Inflammatory macrophage (primary cell): ENCODE measurements at regions not wholly inside any gene's neighbourhood (a gene's known extent, or its start where the extent isn't known, plus 50 kb on each side); places are given as distances from the start of the nearest gene placed in this dataset.

Experiments used
- DNase-seq, 2 donors: peaks; one replicate each; pipeline ENCODE4 v3.0.0-alpha.2; 2020 to 2022

DNA sequence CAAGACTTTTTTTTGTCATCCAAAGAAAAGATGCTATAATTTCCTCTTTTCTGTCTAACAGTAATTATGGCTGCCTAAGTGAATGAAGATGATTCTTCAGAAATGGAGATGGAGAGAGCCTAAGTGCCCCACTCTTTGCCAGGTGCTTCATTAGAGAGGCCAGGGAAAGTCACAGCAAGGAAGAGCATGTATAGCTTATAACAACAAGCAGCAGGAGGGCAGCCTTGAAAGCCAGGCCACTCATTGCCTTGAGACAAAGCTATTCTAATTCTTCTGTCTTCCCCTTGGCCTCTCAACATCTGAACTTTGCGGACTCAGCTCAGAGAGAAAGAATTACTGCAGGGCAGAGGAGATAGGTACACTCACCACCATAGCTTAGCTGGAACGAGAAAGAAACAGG lies 112.0 kb upstream of the ZNF366 start:
- no peak for DNase-seq

DNA sequence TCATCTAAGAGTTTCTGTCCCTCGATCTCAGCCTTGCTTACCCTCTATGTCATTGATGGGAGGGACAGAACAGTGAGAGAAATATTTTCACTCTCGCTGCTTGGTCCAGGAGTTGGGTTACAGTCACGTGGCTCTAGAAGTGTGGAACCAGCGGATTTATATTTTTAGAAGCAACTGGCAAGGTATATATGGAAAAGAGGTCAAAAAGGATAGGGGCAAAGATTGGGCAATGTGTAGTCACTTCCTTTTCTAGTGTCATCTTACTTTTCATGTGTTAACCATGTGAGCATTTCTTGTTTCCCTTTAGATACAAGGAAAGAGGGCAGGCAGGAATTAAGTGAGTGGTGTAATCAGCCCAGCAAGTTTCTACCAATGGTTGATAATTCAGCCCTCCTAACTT lies 111.5 kb upstream of the ZNF366 start:
- peak; percentile 37 to 58 for DNase-seq

DNA sequence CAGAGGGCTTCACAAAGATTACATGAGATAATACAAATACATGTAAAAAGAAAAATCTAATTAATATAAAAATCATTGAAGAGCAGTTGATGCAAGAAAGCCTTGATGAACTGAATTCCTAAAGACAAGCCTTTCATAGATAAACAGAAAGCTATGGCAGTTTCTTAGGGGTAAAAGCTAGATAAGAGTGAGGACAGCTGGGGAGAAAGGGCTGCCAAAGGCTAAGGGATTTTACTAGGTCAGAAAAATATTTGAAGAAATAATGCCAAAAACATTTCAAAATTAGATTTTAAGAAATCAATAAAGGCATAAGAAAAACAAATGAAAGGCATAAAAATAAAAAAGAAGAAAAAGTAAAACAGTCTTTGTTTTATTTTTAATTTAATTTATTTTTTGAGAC lies 107.9 kb upstream of the ZNF366 start:
- DNase-seq = no peak

DNA sequence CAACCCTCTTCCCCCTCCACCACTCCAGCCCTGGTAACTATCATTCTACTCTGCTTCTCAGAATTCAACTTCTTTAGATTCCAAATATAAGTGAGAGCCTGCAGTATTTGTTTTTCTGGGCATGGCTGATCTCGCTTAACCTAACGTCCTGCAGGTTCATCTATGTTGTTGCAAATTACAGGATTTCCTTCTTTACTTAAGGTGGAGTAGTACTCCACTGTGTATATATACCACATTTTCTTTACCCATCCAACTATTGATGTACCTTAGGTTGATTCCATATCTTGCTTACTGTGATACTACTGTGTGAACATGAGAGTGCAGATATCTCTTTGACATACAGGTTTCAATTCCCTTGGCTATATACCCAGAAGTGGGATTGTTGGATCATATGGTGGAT lies 106.3 kb upstream of the ZNF366 start:
- DNase-seq = peak in 1 of 2 donors; percentile 7

DNA sequence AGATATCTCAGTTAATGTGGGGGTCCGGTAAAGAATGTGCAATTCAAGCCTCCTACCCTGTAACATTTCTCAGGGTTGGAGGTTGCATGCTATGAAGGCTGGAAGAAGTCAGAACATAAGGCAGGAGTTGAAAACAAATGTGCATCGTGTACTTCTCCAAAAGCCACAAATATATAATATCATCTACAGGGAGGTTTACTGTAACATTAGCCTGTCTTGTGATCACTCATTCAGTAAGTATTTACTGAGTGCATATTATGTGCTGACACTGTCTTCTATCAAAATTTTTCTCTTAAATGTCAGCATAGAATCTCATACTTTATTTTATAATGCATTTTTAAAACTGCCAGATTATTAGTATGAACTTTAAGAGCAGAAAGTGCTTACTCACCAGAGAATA lies 105.6 kb upstream of the ZNF366 start:
- DNase-seq = no peak

DNA sequence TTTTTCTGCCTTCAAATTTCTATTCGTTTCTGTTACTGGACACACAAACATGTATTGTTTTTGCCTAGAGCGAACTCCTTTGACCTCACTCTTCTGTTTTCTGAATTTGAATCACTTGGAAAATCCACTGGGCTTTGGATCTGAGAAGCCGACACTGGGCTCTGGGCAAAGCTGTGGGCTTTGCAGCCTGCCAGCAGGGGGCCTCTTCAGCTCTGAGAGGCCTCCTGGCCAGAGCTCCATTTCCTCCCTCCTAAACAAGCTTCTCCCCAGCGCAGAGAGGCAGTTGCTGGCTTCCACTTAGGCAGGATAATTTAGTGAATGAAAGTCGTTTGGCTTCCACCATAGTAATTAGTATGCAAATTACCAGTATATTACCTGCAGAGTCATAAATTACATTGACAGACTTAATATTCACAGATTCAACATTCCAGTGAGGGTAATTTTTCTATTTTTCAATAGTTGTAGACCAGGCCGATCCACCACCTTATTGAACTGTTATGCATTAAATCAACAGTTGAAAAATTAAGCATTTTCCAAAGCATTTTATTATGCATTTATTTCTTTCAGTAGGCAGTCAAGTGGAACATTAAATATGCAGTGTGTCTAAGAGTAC lies 104.0 kb upstream of the ZNF366 start:
- DNase-seq = peak; percentile 72 to 82

DNA sequence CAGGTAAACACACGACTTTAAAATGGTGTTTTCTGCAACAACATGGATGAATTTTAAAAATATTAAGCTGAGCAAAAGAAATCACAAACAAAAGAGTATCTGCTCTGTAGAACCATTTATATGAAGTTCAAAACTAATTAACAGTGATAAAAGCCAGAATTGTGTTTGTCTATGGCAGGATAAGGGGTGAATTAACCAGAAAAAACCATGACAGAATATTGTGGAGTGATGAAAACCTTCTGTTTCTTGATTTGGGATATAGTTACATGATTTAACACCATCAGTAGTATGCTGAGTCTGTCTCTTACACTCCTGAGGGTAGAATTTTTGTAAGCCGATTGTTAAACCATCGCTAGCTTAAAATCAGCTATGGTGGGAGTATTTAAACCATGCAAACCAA lies 101.7 kb upstream of the ZNF366 start:
- DNase-seq = no peak

DNA sequence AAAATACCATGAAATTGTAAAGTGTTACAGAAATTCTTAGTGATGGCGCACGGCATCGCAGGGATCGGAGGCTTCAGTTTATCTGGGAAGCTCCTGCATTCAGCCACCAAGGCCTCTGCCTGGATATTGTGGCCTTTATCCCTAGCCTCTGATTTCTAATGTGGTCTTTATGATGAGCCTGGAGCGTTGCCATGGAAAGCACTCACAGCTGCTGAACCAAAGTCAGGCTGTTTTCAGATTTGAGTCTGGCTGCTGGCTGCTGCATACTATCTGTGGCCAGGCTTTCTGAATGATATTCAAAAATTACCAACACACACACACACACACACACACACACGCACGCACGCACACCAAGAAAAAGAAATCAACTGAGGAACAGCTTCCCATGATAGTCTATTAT lies 101.1 kb upstream of the ZNF366 start:
- DNase-seq = no peak

DNA sequence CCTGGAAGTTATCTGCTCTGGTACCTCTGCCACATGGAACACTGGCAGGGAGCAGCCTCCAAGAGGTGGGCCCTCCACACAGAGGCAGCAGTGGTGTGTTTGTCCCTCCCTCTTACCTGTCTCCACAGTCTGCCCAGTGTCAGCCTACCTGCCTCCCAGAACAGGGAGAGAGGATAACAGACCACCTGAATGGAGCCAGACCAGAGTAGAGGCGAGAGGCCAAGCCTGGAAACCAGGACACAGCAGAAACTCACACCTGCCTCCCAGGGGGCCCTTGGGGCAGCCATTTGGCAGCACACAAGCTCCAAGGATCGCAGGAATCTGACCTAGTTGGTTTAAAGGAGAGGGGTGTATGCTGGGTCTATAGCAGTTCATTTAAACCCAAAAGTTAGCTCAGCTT lies 100.2 kb upstream of the ZNF366 start:
- DNase-seq = no peak

DNA sequence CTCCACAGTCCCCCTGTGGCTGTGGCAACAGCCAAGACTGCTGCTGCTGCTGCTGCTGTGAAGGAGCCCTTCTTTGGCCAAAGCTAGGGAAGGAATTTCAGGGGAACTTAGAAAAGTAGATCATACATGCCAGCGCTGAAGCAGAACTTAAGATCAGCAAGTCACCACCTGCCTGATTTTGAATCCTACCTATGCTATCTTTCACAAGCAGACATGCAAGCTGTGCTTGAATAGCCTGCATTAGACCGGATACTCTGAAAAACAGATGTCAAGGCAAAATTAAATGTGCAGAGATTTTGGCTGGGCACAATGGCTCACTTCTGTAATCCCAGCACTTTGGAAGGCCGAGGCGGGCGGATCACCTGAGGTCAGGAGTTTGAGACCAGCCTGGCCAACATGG lies 99.3 kb upstream of the ZNF366 start:
- no peak for DNase-seq

DNA sequence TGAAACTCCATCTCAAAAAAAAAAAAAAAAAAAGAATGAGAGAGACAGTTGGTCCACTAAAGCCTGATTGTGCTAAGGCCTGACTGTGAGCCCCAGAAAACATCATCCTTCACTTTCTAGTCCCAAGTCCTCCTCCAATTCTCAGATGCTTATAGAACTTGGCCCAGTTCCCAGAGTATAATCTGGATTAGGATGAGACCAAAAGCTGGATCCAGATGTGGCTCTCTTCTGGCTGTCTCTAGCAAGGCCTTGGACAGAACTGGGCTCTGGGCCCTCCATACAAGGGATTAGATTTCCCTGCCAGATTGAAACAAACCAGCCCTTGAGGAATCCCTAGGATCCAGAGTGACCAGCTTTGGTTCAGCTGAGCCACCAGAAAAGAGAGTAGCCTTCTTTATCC lies 98.4 kb upstream of the ZNF366 start:
- DNase-seq = no peak

DNA sequence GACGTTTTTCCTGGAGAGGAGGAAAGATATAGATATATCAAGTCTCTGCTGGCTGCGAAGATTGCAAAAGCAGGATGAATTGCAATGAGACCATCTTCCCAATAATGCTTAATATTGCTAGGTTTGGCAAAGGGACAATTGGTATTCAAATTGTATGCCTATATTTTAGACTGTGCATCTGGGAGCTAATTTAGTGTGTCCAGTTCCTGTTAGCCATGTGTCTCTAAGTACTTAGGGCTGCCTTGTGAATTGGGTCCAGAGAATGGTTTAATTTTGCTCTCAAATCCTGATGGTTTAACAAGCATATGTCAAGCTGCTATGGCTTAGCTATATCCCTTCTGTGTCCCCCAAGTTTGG lies 97.6 kb upstream of the ZNF366 start:
- no peak for DNase-seq

DNA sequence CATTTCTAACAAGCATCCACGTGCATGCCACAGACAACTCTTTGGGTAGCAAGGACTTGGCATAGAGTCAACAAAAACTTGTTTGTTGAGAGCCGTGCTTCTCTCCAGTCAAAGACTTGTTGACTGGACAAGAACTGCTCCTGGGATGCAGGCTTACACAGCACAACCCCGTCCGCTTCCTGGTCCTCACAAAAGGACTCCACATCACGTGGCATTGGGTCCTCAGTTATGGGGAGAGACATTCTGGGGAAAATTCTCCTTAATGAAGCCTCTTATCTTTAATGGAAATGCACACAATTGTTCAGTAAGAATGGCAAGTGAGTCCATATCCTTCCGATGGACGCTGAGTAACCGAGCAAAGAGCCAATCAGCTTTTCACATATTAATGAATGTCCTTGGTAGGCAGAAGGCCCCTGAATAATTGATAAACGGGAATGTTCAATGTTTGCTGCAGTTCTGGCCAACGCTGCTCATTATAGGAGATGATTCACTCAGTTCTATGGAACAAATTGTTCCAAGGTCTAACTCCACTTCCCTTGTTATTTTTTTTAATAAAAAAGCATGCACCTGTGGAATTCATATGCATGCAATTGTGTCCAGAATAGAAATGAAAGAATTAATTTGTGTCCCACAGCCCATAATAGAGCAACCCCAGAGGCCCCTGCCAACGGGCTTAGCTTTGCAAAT lies 97.0 kb upstream of the ZNF366 start:
- no peak for DNase-seq

DNA sequence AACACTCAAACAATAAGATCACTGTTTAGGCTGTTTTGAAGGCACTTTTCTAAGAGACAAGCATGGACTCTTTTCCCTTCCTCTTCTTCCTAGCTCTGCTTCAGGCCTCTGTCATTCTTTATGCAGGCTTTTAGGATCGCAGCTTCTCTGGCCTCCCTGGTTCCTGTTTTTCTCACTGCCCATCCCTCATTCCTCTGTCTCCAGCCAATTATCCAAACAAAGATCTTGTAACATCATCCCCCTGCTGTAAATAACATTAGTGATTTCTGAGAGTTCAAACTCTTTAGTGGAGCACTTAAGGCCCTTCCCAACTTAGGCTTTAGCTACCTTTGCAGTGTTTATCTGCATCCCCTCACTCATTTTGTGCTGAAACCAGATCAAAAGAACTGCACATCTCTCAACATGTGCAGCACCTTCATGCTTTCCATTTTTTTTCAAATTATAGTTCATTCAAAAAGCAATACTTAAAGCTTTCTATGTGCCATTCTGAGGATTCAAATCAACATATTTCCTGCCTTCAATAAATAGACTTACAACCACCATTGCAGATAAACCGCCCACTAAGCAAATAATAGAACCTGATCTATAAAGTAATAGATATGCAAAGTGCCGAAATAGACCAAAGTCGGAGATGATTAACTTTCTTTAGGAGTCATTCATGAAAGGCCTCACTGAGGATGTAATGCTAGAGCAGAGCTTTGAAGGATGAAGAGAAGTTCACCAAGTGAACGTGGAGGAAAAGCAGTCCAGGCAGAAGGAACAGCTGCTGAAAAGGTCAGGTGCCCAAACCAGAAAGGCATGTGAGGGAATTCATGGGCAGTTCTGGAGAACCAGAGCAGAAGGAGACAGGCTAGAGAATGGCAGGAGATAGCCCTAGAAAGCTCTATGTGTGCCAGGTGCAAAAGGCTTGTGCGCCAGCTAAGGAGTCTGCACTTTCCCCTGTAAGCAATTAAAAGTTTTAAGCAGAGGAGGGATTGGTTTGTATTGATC lies 95.8 kb upstream of the ZNF366 start:
- DNase-seq = no peak

DNA sequence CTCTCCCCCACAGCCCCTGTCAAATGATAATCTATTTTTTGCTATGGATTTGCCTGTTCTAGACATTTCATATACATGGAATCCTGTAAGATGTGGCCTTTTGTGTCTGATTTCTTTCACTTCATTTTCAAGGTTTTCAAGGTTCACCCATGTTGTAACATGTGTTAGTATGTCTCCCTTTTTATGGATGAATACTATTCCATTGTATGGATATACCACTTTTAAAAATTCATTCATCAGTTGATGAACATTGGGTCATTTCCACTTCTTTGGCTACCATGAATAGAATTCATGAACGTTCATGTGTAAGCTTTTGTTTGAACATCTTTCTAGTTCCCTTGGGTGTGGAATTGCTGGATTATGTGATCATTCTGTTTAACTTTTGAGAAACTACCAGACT lies 94.7 kb upstream of the ZNF366 start:
- DNase-seq = no peak

DNA sequence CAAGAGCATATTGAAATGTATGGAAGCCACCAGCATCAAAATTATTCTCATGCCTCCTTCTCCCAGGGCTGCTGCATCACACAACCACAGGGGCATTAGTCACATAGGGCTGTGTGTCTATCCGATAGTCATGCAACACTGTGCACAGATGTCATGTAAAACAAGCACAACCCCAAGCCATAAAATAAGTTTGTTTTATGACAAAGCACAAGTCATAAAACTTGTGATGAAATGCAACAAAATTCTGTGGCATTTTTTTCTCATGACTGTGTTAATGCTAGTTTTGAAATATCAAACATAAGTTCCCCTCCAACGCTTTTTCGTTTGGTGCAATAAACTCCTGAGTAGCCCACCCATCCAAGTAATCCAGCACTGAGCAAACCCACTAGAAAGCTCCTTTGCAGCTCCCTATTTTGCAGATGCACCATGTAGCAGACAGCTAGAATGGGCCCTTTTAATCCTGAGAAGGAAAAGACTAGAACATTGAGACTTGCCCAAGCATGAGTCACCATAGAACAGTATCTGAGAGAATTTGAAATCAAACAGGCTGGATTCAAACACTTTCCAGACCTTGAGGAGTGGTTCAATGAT lies 93.3 kb upstream of the ZNF366 start:
- DNase-seq = peak; percentile 89 to 92

DNA sequence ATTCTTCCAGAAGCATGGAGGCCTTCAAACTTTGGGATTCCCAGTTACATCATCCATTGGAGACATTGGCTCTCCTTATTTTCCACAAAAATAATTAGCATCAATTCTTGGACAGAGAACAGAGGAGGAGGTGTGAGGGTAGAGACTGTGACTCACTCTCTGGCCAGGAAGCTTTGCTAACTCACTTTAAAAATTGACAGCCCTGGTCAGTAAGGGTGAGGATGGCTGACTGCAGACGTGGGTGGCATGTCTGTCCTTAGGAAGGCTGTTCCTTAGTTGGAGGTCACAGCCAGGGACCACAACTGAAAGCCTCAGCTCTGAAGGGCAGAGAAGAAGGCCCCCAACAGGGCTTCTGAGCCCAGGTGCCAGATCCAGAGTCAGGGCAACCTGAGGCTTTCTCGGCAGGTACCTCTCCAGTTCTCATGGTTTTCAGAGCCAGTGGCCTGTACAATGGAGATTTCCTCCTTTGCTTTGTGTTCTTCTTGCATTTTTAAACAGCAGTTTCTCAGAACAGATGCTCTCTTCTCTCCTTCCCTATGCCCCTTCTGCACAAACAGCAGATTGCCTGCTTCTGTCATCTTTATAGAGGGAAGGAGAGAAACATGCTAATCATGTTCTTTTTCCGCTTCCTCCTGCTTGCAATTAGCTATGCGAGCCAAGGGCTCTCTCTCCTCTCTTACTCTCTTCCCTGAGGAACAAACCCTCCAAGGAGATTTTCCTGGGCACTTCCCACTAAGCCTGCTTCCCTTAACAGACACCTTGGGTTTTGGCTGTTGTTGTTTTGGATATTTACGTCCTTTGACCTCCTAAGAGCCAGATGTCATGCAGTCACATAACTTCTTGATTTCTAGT lies 92.5 kb upstream of the ZNF366 start:
- DNase-seq = peak; percentile 34 to 72

DNA sequence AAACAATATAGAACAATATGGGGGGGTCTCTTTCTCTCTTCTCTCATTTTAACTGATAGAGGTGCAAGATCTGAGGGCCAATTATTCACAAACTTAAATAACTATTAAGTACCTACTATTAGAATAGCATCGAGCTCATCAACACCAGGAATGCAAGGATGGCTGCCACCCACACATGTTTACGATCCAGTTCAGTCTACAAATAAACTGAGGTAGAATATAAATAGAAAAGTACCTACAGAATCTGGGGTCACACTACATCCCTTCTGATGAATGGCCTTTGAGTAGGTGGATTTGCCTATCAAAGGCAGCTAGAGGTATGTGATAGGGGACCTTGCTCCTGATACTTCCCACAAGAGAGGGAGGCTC lies 91.8 kb upstream of the ZNF366 start:
- DNase-seq = no peak

DNA sequence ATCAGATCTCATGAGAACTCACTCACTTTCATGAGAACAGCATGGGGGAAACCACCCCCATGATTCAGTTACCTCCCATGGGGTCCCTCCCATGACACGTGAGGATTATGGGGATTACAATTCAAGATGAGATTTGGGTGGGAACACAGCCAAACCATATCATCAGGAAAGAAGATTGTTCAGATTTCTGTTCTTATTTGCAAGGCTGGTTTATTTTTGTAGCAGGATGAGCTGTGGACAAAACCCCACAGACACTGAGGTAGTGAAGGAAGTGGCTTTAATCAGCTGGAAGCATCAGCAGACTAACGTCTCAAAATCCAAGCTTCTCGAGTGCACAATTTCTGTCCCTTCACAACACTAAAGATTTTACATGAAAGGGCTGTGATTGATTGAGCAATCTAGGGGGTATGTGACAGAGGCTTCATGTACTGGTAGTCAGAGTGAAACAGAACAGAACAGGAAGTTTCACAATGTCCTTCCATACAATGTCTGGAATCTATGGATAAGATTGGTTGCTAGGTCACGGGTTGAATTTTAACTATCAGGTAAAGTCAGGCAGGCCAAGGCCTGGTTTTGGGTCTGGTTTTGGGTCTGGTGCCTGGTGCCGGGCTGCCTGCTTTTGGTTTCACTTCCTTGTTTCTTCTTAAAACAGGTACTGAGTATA lies 91.3 kb upstream of the ZNF366 start:
- DNase-seq = peak; percentile 89 to 96

DNA sequence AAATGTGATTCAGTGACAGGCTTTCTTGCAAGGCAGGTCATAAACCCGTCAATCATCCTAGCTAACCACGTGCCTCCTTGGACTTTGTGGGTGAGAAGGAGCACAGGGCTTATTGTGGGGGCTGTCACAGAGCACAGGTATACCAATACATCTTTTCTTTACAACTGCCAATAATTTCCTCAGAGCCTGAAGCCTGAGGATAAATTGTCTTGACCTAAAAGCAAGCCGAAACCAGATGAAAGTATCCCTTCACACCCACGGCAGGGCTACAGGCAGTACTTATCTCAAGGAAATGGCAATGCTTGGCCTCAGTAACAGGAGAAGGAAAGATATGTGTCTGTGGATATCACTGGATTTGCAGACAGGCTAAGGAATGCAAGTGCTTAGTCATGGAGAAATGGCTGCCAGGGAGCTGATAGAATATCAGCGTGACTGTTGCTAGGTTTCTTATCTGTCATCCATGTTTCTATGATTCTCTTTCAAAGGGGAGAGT lies 90.3 kb upstream of the ZNF366 start:
- DNase-seq = no peak

DNA sequence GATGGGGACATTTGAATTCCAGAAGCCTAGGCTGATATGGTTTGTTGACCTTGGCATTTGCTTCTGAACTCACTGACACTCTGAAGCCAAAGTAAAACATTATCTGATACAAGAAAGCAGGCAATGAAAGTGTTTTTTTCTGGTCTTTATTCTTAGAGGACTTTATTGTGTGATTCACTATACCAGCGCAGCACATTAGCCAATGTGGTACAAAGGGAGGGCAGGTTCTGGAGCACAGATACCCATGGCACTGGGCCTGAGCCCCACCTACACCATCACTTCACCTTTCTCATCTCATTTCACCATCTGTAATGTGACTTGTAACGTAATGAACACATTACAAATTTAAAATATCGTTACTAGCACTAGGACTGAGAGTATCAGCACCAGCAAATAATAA lies 89.7 kb upstream of the ZNF366 start:
- no peak for DNase-seq

DNA sequence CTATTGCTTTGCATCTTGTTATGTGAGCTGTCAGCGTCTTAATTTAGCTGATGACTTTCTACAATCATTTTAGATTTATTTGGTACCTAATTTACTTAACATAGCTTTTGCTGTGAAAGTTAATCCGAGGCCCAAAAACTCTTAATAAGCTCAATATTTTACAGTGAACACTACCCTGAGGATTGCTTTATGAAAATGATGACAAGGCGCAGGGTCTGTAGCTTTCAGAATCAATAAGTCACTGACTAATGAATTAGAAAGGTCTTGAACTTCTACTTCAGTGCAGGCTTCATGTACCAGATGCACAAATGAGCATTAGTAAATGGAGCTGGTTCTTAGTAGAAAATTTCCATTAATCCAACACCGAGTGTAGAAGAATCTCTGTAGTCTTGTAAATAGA lies 81.4 kb upstream of the ZNF366 start:
- no peak for DNase-seq
